Chondrocyte (in vitro differentiated cells): ENCODE measurements at regions not wholly inside any gene's neighbourhood (a gene's known extent, or its start where the extent isn't known, plus 50 kb on each side); places are given as distances from the start of the nearest gene placed in this dataset.

Experiments used
- DNase-seq: peaks from one replicate; pipeline ENCODE4 v3.0.0; 2021; ENCODE audit warnings: mixed read lengths, low spot score
- H3K27ac Mint-ChIP-seq: one replicate; pipeline ENCODE4 v1.8.0; 2021; ENCODE audit warnings: mild to moderate bottlenecking, moderate library complexity, mixed read lengths; ENCODE audit not compliant: unreplicated experiment
- H3K27me3 Mint-ChIP-seq: 2 replicates; pipeline ENCODE4 v1.8.0; 2021; ENCODE audit warnings: low read depth, mixed read lengths
- H3K36me3 Mint-ChIP-seq: 2 replicates; pipeline ENCODE4 v1.8.0; 2021; ENCODE audit warnings: low read depth, mixed read lengths
- H3K4me1 Mint-ChIP-seq: 2 replicates; pipeline ENCODE4 v1.8.0; 2021; ENCODE audit warnings: low read depth, mild to moderate bottlenecking, mixed read lengths
- H3K4me3 Mint-ChIP-seq: one replicate; pipeline ENCODE4 v1.8.0; 2021; ENCODE audit warnings: mild to moderate bottlenecking, moderate library complexity, mixed read lengths; ENCODE audit not compliant: unreplicated experiment
- H3K9me3 Mint-ChIP-seq: 2 replicates; pipeline ENCODE4 v1.8.0; 2021; ENCODE audit warnings: low read depth, mixed read lengths
- CTCF ChIP-seq: fragments of 200-600 bp; sonication (generic); IDR thresholded peaks from 2 replicates; pipeline ENCODE4 v1.5.0; 2021; ENCODE audit warnings: antibody characterized with exemption, mild to moderate bottlenecking, moderate library complexity

GRCh38 chr15:95138604-95139270, 907.4 kb downstream of the MCTP2 start:
- Mint-ChIP-seq H3K4me1 (peaks cover 57% of the 10 kb centered on the region), H3K27ac (no peak overlapping the region), H3K4me3 (no peak overlapping the region), H3K27me3 (no peaks in the 10 kb centered on the region), H3K36me3 (no peaks in the 10 kb centered on the region), H3K9me3 (peaks cover 5% of the 10 kb centered on the region)
- DNase-seq: no peak
- no peak for TF ChIP-seq CTCF

GRCh38 chr15:95141486-95141885, 910.1 kb downstream of the MCTP2 start:
- TF ChIP-seq CTCF: no peak
- H3K27ac Mint-ChIP-seq: peak overlapping the region; percentile 56
- DNase-seq: no peak
- H3K36me3 Mint-ChIP-seq: no peaks in the 10 kb centered on the region
- no peaks in the 10 kb centered on the region for H3K27me3 Mint-ChIP-seq
- H3K4me3 Mint-ChIP-seq: no peak overlapping the region
- H3K9me3 Mint-ChIP-seq: peaks cover 5% of the 10 kb centered on the region
- peaks cover 41% of the 10 kb centered on the region for H3K4me1 Mint-ChIP-seq

GRCh38 chr15:95142531-95142930, 911.2 kb downstream of the MCTP2 start:
- no peak for DNase-seq
- H3K4me1 Mint-ChIP-seq: peaks cover 36% of the 10 kb centered on the region
- H3K9me3 Mint-ChIP-seq: peaks cover 2% of the 10 kb centered on the region
- H3K36me3 Mint-ChIP-seq: no peaks in the 10 kb centered on the region
- no peaks in the 10 kb centered on the region for H3K27me3 Mint-ChIP-seq
- no peak for TF ChIP-seq CTCF
- peak overlapping the region; percentile 9 for H3K27ac Mint-ChIP-seq
- H3K4me3 Mint-ChIP-seq: no peak overlapping the region

GRCh38 chr15:95146481-95146880, 915.1 kb downstream of the MCTP2 start:
- Mint-ChIP-seq H3K36me3 (no peaks in the 10 kb centered on the region), H3K27me3 (no peaks in the 10 kb centered on the region), H3K4me3 (no peak overlapping the region), H3K9me3 (peaks cover 2% of the 10 kb centered on the region), H3K4me1 (peaks cover 27% of the 10 kb centered on the region), H3K27ac (no peak overlapping the region)
- no peak for TF ChIP-seq CTCF
- DNase-seq: no peak

- Mint-ChIP-seq H3K36me3 (no peaks in the 10 kb centered on the region), H3K9me3 (peaks cover 5% of the 10 kb centered on the region), H3K27me3 (no peaks in the 10 kb centered on the region), H3K27ac (no peak overlapping the region), H3K4me1 (peaks cover 10% of the 10 kb centered on the region), H3K4me3 (no peak overlapping the region)
- no peak for DNase-seq
- TF ChIP-seq CTCF: no peak
These were observed 916.8 kb downstream of the MCTP2 start for GRCh38 chr15:95148183-95148582.
